Thoracic aorta (tissue), 2 donors: ENCODE measurements at regions not wholly inside any gene's neighbourhood (a gene's known extent, or its start where the extent isn't known, plus 50 kb on each side); places are given as distances from the start of the nearest gene placed in this dataset.

ENCODE experiments used
- ATAC-seq: fragments of 150-250 bp; one replicate; pipeline ENCODE4 v1.8.0; 2017; ENCODE audit warnings: low read depth; ENCODE audit not compliant: insufficient number of reproducible peaks, low FRiP score
- DNase-seq: peaks from one replicate; pipeline ENCODE4 v3.0.0-alpha.2; 2020; ENCODE audit warnings: low spot score
- H3K27ac ChIP-seq, 2 donors: fragments of 200-600 bp; sonication (generic); 1 replicate in 1 of 2; 2 replicates in 1 of 2; pipeline ENCODE4 v1.5.1; 2016; ENCODE audit warnings: mild to moderate bottlenecking in 2 of 2, moderate library complexity in 2 of 2
- H3K27me3 ChIP-seq: fragments of 200-600 bp; sonication (generic); replicated peaks from 2 replicates; pipeline ENCODE4 v1.6.0; 2016; ENCODE audit warnings: mild to moderate bottlenecking; ENCODE audit not compliant: insufficient read depth
- H3K36me3 ChIP-seq: fragments of 200-600 bp; sonication (generic); one replicate; pipeline ENCODE4 v1.5.1; 2016
- H3K4me1 ChIP-seq, 2 donors: fragments of 200-600 bp; sonication (generic); 1 replicate in 1 of 2; 2 replicates in 1 of 2; pipeline versions ENCODE4 v1.5.1 to v1.6.0; 2016; ENCODE audit warnings: low read depth in 2 of 2, mild to moderate bottlenecking in 1 of 2; ENCODE audit not compliant: control insufficient read depth in 1 of 2
- H3K4me3 ChIP-seq: fragments of 200-600 bp; sonication (generic); 2 replicates; pipeline ENCODE4 v1.5.1; 2016; ENCODE audit warnings: mild to moderate bottlenecking
- H3K9me3 ChIP-seq: fragments of 200-600 bp; sonication (generic); 2 replicates; pipeline ENCODE4 v1.5.1; 2016
- CTCF ChIP-seq: fragments of 200-600 bp; sonication (generic); IDR thresholded peaks from one replicate; pipeline ENCODE4 v1.5.1; 2019; ENCODE audit warnings: antibody characterized with exemption

- Histone ChIP-seq H3K4me3 (no peak overlapping the region), H3K4me1 (no peaks in the 10 kb centered on the region), H3K9me3 (no peaks in the 10 kb centered on the region), H3K36me3 (no peaks in the 10 kb centered on the region), H3K27me3 (no peaks in the 10 kb centered on the region), H3K27ac (no peak overlapping the region)
- ATAC-seq (no peak), DNase-seq (no peak)
- TF ChIP-seq CTCF, result no peak
Observed at GRCh38 chr12:24012528-24012927, 63.1 kb upstream of the SOX5 start.

- Histone ChIP-seq H3K4me3 (no peak overlapping the region), H3K4me1 (no peaks in the 10 kb centered on the region), H3K27ac (no peak overlapping the region), H3K36me3 (no peaks in the 10 kb centered on the region), H3K9me3 (no peaks in the 10 kb centered on the region), H3K27me3 (no peaks in the 10 kb centered on the region)
- no peak for DNase-seq
- no peak for TF ChIP-seq CTCF
- no peak for ATAC-seq
Observed at GRCh38 chr12:24011927-24012507, 62.5 kb upstream of the SOX5 start.

- Histone ChIP-seq H3K4me3 (no peak overlapping the region), H3K9me3 (no peaks in the 10 kb centered on the region), H3K36me3 (no peaks in the 10 kb centered on the region), H3K4me1 (no peaks in the 10 kb centered on the region), H3K27ac (no peak overlapping the region), H3K27me3 (no peaks in the 10 kb centered on the region)
- TF ChIP-seq CTCF, result no peak
- ATAC-seq, result no peak
- DNase-seq, result no peak
Observed at GRCh38 chr12:24008166-24008565, 58.7 kb upstream of the SOX5 start.
